COLO829 (cell line): ENCODE measurements at regions not wholly inside any gene's neighbourhood (a gene's known extent, or its start where the extent isn't known, plus 50 kb on each side); places are given as distances from the start of the nearest gene placed in this dataset.

Experiments
- DNase-seq: peaks from one replicate; pipeline ENCODE4 v3.0.0; 2012; ENCODE audit warnings: low spot score

DNA sequence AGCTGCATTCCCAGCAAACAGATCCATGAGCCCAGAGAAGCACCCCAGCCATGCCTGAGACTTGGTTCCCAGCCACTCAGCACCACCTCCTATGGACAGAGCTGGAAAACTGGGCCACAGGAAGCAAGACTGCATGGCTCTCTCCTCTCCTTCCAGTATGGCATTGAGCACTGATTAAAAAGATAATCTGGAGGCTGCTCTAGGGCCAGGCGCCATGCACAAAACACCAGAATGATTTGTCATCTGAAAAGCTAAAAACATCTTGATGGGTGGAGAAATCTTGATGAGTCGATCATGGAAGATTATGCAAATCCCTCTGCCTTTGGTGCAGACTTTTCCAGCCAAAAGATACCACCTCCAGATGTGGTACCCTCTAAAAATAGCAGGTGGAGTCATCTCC, 62.7 kb upstream of the MRPS22 start:
- no peak for DNase-seq

DNA sequence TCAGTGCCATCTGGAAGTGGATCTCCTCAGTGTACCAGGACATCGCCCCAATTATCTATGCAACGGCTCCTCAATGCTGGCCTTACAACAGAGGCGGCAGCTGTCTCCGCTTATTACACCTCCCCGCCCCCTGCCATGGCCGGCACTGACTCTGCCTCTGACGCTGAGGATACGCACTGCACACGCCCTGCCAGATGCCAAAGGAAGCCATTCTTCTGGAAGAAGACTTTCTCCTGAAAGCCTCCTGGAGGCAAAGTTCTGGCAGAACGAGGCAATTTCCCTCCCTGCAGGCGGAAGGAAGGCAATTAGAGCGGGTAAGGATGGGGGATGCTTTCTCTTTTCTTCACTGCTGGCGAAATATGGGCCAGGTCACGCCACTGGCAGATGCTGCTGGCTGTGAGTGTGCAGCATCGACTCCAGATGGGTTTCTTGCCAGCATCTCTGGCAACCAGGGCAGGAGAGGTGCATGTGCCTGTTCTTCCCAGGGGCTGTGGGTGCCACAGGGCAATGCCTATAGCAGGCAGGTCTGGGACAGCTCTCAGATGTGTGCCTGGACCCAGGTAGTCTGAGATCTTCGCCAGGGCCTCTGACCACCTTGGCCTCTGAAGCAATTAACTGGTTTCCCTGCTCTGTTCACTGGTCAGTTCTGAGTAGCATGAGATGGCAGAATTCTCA, 62.2 kb upstream of the MRPS22 start:
- DNase-seq, result no peak

DNA sequence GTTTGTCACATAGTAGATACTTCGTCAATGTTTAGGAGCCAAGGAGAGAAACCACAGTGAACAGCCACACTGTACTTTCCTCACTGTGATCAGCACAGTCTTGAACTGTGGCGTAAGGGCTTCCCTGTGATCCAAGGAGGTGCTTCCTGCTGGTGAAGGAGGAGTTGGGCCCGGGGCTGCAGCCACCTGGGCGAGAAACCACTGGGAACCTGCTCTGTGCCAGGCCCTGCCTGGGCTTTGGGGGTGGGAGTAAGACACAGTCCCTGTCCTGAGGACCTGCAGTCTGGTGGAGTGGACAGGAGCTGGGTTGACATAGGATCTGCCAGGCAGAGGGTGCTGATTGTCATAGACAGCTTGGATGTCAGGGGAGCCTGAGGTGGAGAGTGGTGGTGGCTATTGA, 60.5 kb upstream of the MRPS22 start:
- no peak for DNase-seq

DNA sequence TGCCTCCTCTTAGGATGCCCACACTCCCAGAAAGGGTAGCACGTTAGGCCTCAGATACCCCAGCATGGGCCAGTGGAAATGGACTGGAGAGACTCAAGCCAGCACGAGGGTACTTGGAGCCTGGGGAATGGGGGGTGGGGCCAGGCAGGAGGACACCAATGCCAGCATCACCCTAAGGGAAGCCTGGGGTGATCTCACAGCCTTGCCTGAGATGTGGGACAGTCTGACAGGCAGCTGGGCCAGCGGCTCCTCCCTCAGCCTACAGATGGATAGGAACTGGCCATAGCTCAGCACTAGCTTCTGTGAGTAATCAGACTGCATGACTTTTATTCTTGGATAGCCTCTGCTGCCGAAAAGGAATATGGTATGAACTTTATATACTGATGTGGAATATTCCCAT, 59.6 kb upstream of the MRPS22 start:
- no peak for DNase-seq

DNA sequence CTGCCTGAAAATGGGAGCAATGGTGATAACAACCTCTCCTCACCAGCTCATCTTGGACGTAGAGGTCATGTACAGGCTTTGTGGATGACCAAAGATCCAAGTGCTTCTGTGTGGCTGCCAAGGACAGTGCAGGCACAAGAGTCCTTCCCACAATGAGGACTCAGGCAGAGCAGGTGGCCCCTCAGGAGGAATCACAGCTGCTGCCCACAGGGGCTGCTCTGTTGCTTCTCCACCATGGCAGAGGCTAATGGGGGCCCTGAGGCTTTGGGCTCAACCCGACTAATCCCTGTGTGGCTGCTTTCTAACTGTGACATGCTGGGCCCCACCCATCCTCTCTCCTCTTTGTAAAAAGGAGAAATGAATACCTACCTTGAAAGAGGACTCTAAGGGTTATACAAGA, 58.1 kb upstream of the MRPS22 start:
- no peak for DNase-seq

DNA sequence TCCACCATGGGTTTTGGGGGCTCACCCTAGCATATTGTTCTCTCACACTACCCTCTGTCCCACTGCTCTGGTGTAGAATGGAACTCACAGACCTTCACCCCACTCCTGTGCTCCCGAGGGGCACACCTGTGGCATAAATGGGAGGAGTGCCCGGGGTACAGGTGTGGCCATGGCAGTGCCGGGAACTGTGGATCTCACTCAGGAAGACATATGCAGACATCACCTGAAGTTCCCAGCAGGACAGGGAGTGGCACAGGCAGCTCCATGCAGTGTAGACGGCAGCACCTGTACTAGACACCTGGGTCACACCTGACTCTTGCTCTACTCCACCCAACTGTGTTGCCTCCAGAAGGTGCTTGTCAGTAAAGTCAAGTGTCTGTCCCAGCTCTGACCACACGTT, 57.6 kb upstream of the MRPS22 start:
- no peak for DNase-seq

DNA sequence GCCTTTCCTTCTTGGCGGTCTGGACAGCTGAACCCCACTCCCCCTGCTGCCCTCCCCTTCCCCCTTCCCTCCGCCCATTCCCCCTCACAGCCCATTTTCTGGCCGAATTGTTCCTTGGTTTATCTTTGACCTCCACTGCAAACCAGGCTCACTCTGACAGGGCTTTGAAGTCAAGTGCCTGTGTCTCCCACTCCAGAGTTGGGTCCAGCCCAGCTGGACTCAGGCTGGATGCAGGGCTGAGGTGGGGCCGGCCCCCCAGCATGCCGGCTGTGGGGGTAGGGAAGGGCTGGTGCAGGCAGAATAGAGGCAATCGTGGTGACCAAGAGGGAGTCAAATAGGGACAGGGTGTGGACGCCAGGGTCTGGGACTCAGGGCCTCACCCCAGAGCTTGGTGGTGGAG, 57.0 kb upstream of the MRPS22 start:
- no peak for DNase-seq

DNA sequence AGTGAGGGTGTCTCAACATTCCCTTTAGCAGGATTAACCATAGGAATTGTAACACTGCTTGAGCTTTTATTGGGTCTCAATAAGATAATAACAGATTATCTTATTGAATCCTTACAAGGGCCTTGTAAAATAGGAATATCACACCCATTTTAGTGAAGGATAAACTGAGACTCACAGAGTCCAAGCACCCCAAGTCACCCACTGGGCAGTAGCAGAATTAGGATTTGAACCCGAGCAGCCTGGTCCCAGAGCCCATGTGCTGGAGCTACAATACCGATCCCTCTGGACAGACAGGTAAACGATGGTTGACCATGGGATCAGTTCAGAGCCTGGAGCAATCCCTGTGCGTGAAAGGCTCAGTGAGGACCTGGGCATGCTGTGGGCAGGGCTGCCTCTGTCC, 56.3 kb upstream of the MRPS22 start:
- no peak for DNase-seq

DNA sequence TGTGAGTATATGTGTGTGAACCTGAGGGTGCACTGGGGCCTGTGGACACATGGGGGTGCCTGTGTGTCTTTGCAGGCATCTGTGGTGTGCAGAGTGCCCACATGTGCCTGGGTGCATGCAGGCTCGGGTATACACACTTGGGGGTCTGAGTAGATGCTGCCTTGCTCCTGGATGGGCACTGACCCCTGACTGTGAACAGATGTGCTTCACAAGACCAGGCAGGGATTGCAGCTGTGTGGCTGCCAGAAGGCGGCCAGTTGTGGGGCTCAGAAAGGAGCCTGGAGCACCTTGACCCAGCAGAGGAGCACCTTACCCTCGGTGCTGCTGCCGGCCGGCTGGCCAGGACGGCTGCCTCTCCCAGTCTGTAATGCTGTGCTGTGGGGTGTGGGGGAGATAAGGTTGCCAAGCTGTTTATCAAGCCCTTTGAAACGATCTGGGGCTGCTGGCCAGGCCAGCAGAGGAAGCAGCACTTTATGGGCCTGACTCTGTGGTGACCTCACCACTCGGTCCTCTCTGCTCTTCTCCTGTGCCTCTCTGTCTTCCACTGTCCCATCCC, 55.5 kb upstream of the MRPS22 start:
- no peak for DNase-seq

DNA sequence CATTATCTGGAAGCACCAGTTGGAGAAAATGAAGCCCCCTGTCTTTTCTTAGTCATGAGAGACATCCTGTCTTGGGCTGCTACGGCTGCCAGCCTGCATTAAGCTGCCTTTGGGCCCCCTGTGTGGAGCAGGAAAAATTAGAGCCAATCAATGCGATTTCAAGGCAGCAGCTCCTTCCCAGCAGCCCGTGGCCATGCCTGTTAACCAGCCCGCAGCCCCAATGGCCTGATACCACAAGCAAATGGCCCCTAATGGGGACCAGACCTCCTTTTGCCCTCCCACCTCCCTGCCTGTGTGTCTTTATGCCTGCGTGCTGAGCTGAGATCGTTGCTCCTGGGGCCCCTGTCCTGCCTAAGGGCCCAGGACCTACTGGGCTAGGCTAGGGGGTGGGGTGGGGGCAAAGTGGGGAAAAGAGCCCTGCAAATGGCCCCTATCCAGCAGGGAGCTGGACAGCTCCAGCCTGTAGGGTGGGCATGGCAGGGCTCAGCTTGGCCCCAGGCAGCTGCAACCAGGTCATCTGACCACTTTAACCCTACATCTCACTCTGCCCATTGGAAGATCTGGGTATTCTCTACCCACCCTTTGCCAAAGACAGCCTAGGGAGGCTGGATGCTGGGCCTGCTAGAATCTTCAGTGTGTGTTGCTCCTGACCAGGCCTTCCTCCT, 53.8 kb upstream of the MRPS22 start:
- no peak for DNase-seq

DNA sequence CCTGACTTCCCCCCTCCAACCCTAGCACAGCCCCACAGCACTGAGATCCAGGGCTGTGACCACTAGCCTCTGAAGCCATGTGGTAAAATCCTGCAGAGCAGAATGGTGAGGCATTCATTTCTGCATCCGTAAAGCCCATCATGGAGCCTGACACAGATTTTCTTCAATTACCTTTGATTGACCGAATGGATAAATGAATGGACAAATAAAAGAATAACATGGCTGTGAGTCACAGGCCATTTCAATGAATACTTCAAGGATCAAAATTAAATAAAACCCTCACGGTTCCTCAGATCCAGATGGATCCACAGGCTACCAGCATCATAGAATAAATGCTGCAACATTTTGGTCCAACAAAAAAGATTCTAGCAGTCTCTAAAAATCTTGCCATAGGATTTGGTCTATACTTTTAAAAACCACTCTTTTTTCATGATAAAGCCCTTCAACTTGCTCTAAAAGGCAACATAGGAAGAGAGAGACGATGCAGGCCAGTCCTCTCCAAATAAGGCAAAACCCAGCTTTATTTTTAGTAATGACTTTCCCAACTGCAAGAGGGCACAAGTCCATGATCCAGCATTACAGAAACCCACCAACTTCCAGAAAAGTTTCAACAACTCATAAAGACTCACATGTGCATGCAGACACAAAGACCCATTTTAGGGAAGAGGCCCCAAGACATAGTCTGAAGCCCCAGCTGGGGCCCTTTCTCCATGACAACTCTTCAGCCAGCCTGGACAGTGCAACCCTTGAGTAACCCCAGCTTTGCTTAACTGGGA, 52.4 kb upstream of the MRPS22 start:
- DNase-seq, result no peak

DNA sequence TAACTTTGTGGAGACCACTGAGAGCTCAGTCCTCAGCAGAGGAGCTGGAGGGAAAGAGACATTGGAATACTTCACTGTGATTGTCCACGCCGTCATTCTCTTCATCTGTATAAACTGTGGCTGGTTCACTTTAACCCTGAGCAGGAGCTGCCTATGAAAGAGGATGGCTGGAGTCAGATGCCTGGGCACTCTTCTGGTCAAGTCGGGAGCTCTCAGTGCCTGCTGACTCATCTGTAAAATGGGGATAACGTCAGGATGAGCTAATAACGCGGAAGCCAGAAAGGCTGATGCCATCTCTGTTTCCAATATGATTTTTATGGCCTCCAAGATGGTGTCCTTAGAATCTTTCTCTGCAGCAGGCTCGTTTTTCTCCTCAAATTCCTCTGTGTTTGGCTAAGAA, 51.6 kb upstream of the MRPS22 start:
- DNase-seq, result no peak

DNA sequence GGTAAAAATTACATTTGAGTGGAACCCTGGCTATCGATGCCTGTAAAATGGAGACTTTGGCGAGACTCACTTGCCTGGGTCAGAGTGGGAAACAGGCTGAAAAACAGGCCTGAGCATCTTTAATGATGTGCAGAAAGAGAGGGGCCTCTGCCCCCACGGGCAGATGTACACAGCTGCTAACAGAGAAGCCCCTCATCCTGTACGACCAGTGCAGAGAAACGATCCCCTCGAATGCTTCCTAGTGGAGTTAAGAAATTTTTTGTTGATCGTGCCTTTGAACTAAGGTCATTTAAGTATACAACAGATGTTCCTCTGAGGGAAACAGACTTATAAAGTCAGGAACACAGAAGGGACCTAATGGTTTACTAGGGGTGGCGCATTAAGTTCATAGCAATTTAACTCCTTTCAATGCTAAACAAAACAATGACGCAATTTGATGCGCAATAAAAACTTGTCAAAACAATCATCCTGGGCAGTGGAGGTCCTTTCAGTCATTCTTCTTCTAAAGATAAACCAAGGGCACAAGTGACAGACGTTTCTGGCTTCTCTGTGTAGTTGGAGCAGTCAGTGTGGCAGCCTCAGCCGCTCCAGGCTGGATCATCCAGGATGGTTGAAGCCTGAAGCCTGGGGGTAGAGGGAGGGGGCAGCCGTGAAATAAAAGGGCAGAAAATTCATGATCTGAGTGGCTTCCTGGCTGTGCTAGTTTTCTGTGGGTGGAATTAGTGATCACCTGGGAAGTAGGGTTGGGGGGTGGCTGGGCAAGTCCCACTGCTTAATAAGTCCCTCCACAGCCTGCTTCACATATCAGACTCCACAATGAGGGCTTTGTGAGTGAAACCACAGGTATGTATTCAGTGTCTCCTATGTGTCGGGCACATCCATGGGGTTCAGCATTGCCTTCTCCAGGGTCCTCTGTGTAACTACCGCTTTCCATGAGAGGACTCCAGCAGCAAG, 50.8 kb upstream of the MRPS22 start:
- DNase-seq, result peak; percentile 42

DNA sequence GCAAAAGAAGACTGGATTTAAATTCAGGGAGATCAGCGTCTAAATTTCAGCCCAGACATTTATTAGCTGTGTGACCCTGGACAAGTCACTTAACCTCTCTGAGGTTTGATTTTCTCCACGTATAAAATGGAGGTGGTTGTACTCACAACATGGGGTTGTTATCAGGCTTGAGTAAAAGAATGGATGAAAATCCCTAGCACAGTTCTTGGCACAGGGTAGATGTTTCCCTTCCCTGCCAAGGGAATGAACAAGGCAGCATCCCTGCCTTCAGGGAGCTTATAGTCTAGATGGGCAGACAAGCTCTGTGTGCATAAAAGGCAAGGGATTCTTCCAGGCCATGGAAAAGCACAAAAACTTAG, 50.2 kb upstream of the MRPS22 start:
- no peak for DNase-seq
